Natural killer cell treated with Interleukin-12 subunit alpha and Interleukin-12 subunit beta and Interleukin-15 and Interleukin-18, amount 100 ng/mL, for 72 hours (primary cell): ENCODE measurements at regions not wholly inside any gene's neighbourhood (a gene's known extent, or its start where the extent isn't known, plus 50 kb on each side); places are given as distances from the start of the nearest gene placed in this dataset.

Experiments used
- ATAC-seq, 2 donors: fragments of 150-1000 bp; cut with Tn5 transposase in 1 of 2; sonication (Bioruptor Pico), chemical (Tn5 transposase) in 1 of 2; 2 replicates each; pipeline ENCODE4 v1.10.0; 2021
- DNase-seq: peaks from one replicate; pipeline ENCODE4 v3.0.0; 2022; ENCODE audit warnings: low spot score
- H3K27ac Mint-ChIP-seq, 2 donors: 1 replicate in 1 of 2; 2 replicates in 1 of 2; pipeline ENCODE4 v1.8.0; 2022; ENCODE audit warnings: mixed read lengths in 2 of 2, mild to moderate bottlenecking in 1 of 2, moderate library complexity in 1 of 2
- H3K27me3 Mint-ChIP-seq, 2 donors: 1 replicate in 1 of 2; 2 replicates in 1 of 2; pipeline ENCODE4 v1.8.0; 2022; ENCODE audit warnings: mixed read lengths in 2 of 2
- H3K36me3 Mint-ChIP-seq: one replicate; pipeline ENCODE4 v1.8.0; 2022; ENCODE audit warnings: mixed read lengths
- H3K4me1 Mint-ChIP-seq, 2 donors: 1 replicate in 1 of 2; 2 replicates in 1 of 2; pipeline ENCODE4 v1.8.0; 2022; ENCODE audit warnings: low read depth in 2 of 2, mixed read lengths in 2 of 2, mild to moderate bottlenecking in 1 of 2
- H3K4me3 Mint-ChIP-seq: one replicate; pipeline ENCODE4 v1.8.0; 2022; ENCODE audit warnings: mixed read lengths
- H3K9me3 Mint-ChIP-seq: 2 replicates; pipeline ENCODE4 v1.8.0; 2022; ENCODE audit warnings: mixed read lengths

DNA sequence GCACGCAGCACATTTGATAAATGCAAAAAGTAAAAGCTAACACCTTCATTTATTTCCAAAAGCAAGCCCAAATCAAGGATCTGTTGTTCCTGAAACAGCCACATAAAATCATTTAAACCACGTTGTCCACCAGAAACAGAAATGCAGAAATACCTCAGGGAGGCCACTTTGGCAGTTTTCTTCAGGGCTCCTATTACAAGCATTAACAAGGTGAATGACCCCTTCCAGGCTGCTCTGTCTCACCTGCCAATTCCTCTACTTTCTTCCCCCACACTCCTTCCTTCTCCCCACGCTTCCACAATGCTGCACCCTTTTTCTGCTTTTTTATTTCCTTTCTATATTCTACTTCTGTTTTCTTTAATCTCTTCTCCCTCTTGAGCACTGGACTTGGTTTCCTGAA lies 55.0 kb upstream of the PTGFRN start:
- H3K4me3 Mint-ChIP-seq = no peak overlapping the region
- peaks cover 5 to 6% of the 10 kb centered on the region in 2 donors for H3K27me3 Mint-ChIP-seq
- H3K4me1 Mint-ChIP-seq = peaks cover 6 to 9% of the 10 kb centered on the region in 2 donors
- DNase-seq (no peak), ATAC-seq (no peak)
- no peaks in the 10 kb centered on the region for H3K9me3 Mint-ChIP-seq
- no peak overlapping the region for H3K27ac Mint-ChIP-seq
- no peaks in the 10 kb centered on the region for H3K36me3 Mint-ChIP-seq

DNA sequence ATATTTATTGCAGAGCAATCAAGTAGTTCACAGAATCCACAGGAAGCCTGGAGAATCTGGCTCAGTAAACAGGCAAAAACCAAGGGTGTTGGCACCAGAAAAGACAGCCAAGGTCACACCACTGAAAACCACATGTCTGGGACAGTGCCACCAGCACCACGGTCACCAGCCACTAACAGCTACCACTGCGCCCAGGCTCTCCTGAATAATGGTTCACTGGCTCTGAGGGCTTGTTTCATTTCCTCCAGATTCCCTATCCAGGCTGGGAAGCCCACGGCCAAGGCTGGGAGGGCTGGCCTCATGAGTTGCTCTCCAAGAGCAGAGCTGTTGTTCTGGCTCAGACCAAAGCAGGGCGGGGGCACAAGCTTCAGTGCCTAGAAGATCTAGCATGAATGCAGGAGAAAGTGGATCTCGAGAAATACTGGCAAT lies 54.5 kb upstream of the PTGFRN start:
- no peaks in the 10 kb centered on the region for H3K9me3 Mint-ChIP-seq
- H3K4me1 Mint-ChIP-seq = peaks cover 6% of the 10 kb centered on the region in 2 donors
- H3K36me3 Mint-ChIP-seq = no peaks in the 10 kb centered on the region
- ATAC-seq (no peak), DNase-seq (no peak)
- H3K27me3 Mint-ChIP-seq = peaks cover under 1 to 2% of the 10 kb centered on the region in 2 donors
- no peak overlapping the region for H3K4me3 Mint-ChIP-seq
- no peak overlapping the region for H3K27ac Mint-ChIP-seq

DNA sequence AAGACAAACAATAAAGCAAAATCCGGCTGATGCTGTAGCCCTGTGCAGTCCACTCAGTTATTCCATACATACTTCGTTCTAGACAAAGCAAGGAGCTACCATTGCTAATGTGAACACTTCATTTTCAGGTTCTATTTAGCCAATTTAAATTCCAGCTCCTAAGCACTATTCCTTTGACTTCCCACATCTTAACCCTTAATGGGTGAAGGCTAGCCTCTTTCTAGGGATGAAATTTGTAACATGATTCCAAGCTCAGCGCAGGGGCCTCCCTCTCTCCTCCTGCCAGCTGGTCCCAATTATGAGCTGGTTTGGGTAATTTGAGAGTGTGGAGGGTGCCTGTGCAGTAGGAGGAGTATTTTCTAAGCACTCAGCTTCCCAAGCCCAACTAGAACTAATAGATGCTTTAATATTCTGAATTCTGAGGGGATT lies 53.9 kb upstream of the PTGFRN start:
- H3K4me3 Mint-ChIP-seq = no peak overlapping the region
- H3K9me3 Mint-ChIP-seq = no peaks in the 10 kb centered on the region
- no peak overlapping the region for H3K27ac Mint-ChIP-seq
- peaks cover 6% of the 10 kb centered on the region in 2 donors for H3K4me1 Mint-ChIP-seq
- DNase-seq (no peak), ATAC-seq (no peak)
- H3K27me3 Mint-ChIP-seq = peaks cover 0 to 2% of the 10 kb centered on the region in 2 donors
- no peaks in the 10 kb centered on the region for H3K36me3 Mint-ChIP-seq

DNA sequence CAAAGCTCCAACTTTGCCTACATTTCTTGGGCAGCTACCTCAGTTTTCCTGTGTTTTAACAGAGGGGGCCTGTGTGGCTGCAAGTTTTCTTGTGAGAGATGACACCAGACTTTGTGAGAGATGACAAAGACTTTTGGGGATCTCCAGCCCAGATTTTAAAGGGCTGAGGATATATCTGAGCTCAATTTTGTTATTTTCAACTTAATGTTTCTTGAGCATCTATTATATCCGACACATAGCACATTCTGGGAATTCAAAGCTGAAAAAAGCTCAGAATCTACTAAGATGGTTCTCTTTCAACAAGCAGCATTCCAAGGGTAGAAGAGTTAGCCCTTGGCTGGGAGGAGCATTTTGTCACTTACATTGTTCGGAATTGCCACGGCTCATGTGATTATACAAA lies 53.4 kb upstream of the PTGFRN start:
- Mint-ChIP-seq H3K27me3 (peaks cover 0 to 2% of the 10 kb centered on the region in 2 donors), H3K4me3 (no peak overlapping the region), H3K36me3 (no peaks in the 10 kb centered on the region), H3K9me3 (no peaks in the 10 kb centered on the region), H3K27ac (no peak overlapping the region), H3K4me1 (peaks cover 6% of the 10 kb centered on the region in 2 donors)
- ATAC-seq (no peak), DNase-seq (no peak)

DNA sequence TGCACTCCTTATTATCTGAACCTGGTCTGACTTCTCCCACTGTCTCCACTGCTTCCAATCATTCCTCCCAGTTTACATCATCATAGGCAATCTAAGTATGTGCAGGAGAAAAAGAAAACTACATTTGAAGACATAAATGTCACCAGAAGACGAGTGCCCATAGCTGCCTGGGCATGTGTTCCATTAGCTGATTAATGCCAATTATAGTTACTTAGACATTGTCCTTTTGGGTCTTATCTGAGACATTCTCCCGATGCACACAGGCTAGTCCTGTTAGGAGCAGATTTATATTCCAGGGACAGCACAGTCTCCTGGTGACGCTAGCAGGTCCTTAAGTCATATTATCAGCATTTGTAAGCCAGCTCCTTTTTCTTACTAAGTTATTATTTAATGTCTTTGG lies 52.6 kb upstream of the PTGFRN start:
- Mint-ChIP-seq H3K27ac (no peak overlapping the region), H3K9me3 (no peaks in the 10 kb centered on the region), H3K36me3 (no peaks in the 10 kb centered on the region), H3K4me3 (no peak overlapping the region), H3K27me3 (peaks cover 0 to 2% of the 10 kb centered on the region in 2 donors), H3K4me1 (peaks cover 6% of the 10 kb centered on the region in 2 donors)
- no peak for DNase-seq
- ATAC-seq = no peak
